Peyer's patch (tissue), 4 donors: ENCODE measurements at regions not wholly inside any gene's neighbourhood (a gene's known extent, or its start where the extent isn't known, plus 50 kb on each side); places are given as distances from the start of the nearest gene placed in this dataset.

Source experiments
- POLR2A ChIP-seq, 2 donors: fragments of 450-650 bp; IDR thresholded peaks; one replicate each; pipeline ENCODE4 v1.5.1; 2017; ENCODE audit warnings: antibody characterized with exemption in 2 of 2, mild to moderate bottlenecking in 2 of 2, moderate library complexity in 2 of 2
- TF ChIP-seq, protein P1 (sequence below), 6 experiments: fragments of 450-650 bp in 4 of 6; fragments of 200-600 bp in 2 of 6; sonication (generic) in 1 of 6; IDR thresholded peaks; one replicate each; pipeline ENCODE4 v1.5.1; 2017 to 2019; ENCODE audit warnings: antibody characterized with exemption in 6 of 6, mild to moderate bottlenecking in 3 of 6, moderate library complexity in 1 of 6

DNA sequence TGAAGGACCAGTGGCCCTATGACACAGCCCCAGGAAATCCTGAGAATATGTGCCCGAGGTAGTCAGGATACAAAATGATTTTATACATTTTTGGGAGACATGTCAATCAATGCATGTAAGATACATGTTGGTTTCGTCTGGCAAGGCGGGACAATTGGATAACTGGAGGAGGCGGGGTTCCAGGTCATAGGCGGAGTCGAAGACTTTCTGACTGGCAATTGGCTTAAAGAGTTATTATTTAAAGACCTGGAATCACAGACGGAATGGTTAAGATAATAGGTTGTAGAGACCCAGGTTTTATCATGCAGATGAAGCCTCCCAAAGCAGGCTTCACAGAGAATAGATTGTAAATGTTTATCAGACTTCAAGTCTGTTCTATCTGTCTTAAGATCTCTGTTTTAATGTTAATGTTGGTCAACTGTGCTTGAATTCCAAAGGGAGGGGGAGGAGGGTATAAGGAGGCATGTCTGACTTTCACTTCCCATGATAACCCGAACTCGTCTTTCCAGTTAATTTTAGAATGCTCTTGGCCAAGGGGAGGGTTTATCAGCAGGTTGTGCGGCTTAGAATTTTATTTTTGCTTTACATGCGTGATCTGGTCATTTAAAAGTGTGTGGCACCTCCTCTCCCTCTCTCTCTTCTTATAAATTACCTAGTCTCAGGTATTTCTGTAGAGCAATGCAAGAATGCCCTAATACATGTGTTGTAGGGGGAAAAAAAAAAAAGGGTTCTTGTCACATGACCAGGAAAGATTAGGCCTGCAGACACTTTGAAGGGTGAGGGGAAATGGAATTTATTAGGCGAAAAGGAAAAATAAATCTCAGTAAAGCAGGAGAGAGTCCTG, 230.7 kb downstream of the NFATC2 start:
- TF ChIP-seq, protein P1, sequence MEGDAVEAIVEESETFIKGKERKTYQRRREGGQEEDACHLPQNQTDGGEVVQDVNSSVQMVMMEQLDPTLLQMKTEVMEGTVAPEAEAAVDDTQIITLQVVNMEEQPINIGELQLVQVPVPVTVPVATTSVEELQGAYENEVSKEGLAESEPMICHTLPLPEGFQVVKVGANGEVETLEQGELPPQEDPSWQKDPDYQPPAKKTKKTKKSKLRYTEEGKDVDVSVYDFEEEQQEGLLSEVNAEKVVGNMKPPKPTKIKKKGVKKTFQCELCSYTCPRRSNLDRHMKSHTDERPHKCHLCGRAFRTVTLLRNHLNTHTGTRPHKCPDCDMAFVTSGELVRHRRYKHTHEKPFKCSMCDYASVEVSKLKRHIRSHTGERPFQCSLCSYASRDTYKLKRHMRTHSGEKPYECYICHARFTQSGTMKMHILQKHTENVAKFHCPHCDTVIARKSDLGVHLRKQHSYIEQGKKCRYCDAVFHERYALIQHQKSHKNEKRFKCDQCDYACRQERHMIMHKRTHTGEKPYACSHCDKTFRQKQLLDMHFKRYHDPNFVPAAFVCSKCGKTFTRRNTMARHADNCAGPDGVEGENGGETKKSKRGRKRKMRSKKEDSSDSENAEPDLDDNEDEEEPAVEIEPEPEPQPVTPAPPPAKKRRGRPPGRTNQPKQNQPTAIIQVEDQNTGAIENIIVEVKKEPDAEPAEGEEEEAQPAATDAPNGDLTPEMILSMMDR (IDR thresholded peaks at IDR 0.05), result no peak
- TF ChIP-seq POLR2A (IDR thresholded peaks at IDR 0.05), result no peak
